GM21390 (cell line): ENCODE measurements at regions not wholly inside any gene's neighbourhood (a gene's known extent, or its start where the extent isn't known, plus 50 kb on each side); places are given as distances from the start of the nearest gene placed in this dataset.

Source experiments
- ATAC-seq: cut with Tn5 transposase; IDR thresholded peaks from one replicate; pipeline ENCODE4 v1.9.1; 2021; ENCODE audit not compliant: unreplicated experiment

GRCh38 chr2:111675419-111676194 lies 208.4 kb downstream of the ANAPC1 start:
- no peak for ATAC-seq

GRCh38 chr2:111676291-111676822 lies 207.6 kb downstream of the ANAPC1 start:
- ATAC-seq: no peak

GRCh38 chr2:111678161-111678560 lies 205.8 kb downstream of the ANAPC1 start:
- no peak for ATAC-seq

DNA sequence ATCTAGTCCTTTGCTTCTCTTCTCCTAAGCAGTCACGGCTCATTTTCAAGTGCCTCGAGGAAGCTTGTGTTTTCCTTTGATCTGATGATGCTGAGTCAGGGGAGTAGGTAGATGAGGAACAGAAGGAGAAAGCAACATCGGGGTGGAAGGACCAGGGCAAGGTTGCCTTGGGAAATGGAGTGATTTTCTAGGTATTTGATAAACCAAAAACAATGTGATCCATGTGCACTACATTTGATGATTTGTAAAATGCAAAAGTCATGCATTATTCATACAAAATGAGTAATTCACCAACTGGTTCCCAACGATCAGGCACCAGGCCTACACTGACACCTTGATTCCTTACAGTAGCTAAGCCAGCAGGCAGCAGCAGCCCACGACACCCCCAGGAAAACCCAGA lies 205.3 kb downstream of the ANAPC1 start:
- ATAC-seq: no peak

- ATAC-seq: no peak
Measured at GRCh38 chr2:111679202-111679601, 204.8 kb downstream of the ANAPC1 start.

- ATAC-seq: no peak
Measured at GRCh38 chr2:111684611-111685010, 199.4 kb downstream of the ANAPC1 start.

GRCh38 chr2:111685342-111685741 lies 198.7 kb downstream of the ANAPC1 start:
- no peak for ATAC-seq

DNA sequence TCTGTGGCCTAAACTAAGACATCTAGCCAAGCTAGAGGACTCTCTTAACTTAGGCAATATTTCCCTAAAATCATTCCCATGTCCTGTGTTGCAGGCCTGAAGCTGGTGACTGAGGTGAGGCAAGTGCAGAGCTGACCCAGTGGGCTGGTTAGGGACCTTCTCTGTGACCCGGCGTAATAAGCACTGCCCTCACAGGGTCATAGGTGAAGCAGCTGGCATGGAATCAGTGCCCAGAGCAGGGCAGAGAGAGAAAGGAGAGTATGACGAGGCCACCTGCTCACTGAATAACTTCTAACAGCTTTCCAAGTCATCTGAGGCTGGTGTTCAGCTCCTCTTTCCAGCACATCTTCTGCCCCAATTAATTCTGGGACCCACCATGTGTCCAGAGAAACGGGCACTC lies 197.0 kb downstream of the ANAPC1 start:
- ATAC-seq: no peak

DNA sequence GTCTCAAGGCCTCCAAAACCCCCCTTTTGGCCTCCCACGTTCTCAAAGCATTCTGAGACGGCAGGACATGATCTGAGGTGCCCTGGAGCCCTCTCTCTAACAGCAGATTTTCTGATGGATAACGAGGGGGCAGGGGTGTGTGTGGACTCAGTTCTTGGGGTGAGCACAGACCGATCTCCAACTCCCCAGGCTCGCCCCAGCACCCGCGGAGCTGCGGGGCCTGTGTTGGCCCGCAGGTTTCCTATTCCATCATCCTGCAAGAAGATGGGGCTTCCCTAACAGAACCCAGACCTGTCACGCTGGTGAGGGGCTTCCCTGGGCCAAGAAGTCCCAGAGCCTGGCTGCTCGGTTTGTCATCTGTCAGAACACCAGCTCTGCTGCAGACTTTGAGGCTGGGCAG lies 196.1 kb downstream of the ANAPC1 start:
- ATAC-seq: no peak

DNA sequence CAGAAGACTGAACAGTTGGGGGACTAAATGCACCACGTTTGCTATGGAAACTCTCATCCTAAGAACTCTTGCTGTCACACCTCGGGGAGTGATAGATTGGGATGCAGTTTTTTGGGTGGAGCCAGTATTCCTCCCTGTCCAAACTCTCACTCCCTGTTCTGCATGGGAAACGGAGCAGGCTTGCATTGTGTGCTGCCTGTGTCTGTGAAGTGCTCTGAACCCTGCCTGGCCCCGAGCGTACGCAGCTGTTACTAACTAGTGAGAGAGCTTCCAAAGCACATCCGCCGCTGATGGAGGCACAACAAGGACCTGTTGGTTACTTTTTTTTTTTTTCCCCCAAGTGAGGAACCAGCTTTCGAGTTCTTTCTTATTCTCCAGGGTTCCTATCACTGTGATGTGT lies 195.5 kb downstream of the ANAPC1 start:
- no peak for ATAC-seq

DNA sequence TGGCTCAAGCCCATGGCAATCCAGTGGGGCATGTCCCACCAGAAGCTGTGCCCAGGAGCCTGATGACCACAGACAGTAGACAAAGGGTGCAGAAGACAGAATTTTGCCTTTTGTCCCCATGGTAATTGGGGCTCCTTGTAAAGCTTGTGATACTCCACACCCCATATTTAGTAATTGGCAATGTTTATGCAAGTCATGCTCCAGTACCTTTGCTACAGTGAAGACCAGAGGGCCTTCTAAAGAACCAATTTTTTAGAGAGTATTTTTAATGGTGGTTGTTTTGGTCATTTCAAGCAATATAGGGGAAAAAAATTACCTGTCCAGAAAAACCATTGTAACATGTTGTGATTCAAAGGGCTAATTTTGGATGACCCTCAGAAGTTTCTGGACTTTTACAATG lies 194.8 kb downstream of the ANAPC1 start:
- ATAC-seq: no peak

DNA sequence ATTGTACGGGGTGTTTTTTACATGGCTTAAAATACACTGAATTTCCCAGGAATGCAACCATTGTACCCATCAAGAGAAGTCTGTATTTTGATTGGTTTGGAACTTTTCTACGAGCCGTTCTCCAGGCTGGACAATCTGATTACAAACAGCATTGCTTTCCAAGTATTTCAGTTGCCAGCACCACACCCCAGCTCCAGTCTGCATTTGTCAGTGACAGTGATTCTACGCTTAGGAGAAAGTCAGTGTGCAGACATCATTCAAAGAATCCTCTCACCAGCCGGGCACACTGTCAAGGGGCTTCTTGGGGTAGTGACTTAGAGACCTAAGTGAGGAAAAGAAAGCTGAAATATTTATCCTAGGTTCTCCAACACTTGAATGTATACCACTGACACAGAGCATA lies 194.1 kb downstream of the ANAPC1 start:
- ATAC-seq: no peak

GRCh38 chr2:111691164-111691875 lies 192.7 kb downstream of the ANAPC1 start:
- no peak for ATAC-seq

DNA sequence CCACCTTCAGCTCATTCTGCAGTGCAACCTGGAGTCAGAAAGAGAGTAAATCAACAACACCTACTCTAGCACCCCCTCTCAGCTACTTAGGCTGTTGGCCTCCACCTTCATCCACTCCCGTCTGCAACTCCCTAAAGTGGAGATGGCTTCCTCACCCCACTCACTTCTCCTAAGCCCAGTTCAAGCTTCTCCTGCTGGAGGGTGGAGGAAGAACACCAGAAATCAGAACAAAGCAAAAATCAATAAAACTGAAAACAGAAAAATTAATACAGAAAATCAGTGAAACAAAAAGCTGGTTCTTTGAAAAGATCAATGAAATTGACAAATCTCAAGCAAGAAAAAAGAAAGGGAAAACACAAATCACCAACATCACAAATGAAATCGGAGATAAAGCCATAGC lies 191.7 kb downstream of the ANAPC1 start:
- no peak for ATAC-seq

- ATAC-seq: no peak
Measured at GRCh38 chr2:111694700-111695101, 189.3 kb downstream of the ANAPC1 start.

DNA sequence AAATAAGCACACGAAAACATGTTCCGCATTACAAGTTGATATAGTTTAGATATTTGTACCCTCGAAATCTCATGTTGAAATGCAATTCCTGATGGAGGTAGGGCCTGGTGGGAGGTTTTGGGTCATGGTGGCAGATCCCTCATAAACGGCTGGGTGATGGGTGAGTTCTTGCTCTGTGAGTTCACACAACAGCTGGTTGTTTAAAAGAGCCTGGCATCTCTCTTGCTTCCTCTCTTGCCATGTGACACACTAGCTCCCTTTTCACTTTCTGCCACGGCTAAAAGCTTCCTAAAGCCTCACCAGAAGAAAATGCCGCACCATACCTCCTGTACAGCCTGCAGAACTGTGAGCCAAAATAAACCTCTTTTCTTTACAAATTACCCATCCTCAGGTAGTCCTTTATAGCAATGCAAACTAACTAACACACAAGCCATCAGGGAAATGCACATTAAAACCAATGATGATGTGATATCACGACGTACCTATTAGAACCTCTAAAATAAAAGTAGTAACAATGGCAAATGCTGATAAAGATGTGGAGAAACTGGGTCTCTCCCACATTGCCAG lies 188.5 kb downstream of the ANAPC1 start:
- no peak for ATAC-seq

DNA sequence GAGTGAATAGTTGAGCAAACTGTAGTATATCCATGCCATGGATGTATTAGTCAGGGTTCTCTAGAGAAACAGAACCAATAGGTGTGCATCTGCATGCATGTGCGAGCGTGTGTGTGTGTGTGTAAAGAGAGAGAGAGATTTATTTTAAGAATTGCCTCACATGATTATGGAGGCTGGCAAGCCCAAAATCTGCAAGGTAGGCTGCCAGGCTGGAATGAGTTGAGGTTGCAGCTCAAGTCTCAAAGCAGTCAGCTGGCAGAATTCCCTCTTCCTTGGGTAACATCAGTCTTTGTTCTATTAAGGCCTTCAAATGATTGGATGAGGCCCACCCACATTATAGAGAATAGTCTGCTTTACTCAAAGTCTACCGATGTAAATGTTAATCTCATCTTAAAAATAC lies 187.8 kb downstream of the ANAPC1 start:
- no peak for ATAC-seq

DNA sequence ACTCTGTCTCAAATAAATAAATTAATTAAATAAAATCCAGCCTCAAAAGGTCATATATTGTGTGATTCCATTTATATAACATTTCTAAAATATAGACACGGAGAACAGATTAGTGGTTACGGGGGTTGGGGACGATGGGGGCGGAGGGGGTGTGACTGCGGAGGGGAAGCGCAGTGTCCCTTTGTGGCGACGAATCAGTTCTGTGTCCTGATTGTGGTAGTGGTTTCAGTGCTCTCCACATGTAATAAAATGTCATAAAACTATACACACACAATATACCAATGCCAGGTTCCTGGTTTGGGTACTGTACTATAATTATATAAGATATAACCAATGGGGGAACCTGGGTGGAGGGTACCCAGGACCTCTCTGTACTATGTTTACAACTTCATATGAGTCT lies 186.4 kb downstream of the ANAPC1 start:
- ATAC-seq: no peak

DNA sequence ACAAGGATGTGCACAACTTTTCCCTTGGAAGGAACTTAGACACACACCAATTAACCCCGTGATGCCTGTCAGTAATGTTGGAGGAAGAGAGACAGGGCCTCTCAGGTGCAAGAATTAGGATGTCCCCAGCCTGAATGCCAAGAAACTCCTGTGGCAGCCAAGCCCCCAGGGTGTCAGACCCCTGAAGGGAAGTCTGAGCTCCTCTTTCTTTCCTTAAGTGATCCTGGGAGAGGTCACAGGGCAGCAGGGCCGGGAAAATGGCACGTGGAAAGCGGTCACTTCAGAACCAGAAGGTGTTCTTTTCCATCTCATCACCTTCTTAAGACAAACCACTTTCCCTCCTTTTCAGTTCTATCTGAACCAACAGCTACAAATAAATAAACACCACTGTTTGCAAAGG lies 185.9 kb downstream of the ANAPC1 start:
- no peak for ATAC-seq

DNA sequence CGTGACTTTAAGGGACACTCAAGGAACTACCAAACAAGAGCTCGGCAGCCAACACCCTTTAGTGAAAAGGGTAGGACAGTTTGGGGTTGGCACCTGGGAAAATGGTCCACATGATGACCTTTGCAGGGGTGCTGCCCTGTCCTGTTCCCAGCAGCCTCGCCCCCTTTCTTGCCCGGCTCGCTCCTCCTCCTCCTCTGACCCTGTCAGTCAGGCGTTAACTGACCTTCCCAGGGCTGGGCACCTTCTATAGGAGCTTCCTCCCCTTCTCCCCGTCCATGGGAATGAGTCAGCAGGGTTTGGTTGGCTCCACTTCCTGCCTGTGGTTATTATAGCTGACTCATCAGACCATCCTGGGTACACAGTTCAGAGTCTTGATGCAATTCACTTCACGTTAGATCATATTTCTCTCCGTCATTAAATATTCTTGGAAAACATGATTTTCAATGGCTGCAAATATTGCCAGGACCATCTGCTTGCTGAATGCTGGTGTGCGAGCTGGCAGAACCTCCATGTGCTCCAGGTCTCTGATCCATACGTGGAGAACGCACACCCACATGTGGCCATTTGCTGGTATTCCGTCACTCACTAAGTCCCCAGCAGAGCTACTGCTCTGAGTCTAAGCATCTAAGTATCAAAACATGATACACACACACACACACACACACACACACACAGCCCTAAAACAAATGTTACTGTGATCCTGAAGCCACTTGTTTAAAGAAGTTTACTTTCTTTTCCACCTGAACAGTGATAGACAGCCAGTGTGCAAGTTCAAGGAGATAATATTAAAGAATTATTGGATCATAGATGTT lies 185.0 kb downstream of the ANAPC1 start:
- no peak for ATAC-seq

DNA sequence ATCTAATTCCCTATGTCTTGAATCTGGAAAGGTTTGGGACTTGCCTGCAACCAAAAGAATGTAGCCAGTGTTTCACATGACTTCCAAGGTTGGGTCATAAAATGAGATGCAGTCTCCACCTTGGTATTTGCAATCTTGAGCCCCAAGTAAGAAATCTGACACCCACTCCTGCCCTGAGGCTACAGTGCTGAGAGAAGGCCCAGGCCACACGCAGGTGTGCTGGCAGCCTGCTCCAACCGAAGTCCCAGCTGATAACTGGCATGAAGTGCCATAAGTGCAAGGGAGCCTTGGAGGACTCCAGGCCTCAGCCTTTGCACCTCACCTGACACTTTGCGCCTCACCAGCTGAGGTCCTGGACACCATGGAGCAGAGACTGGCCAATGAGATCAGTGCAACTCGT lies 182.7 kb downstream of the ANAPC1 start:
- ATAC-seq: no peak
